Trophoblast cell (in vitro differentiated cells and primary cell): ENCODE measurements at regions not wholly inside any gene's neighbourhood (a gene's known extent, or its start where the extent isn't known, plus 50 kb on each side); places are given as distances from the start of the nearest gene placed in this dataset.

Experiments
- DNase-seq, 2 donors: peaks; one replicate each; pipeline ENCODE4 v3.0.0-alpha.2; 2016
- H2AFZ ChIP-seq: 2 replicates; pipeline ENCODE4 v1.6.1; 2013; ENCODE audit warnings: low read length, moderate library complexity, mild to moderate bottlenecking; ENCODE audit not compliant: insufficient read depth, poor library complexity
- H2AK5ac ChIP-seq: 2 replicates; pipeline ENCODE4 v1.6.1; 2013; ENCODE audit warnings: mild to moderate bottlenecking, low read length
- H2BK120ac ChIP-seq: 2 replicates; pipeline ENCODE4 v1.6.1; 2013; ENCODE audit warnings: low read length, mild to moderate bottlenecking, moderate library complexity; ENCODE audit not compliant: insufficient read depth, poor library complexity
- H2BK12ac ChIP-seq: 2 replicates; pipeline ENCODE4 v1.6.1; 2013; ENCODE audit warnings: mild to moderate bottlenecking, low read length, moderate library complexity
- H2BK5ac ChIP-seq: 2 replicates; pipeline ENCODE4 v1.6.1; 2013; ENCODE audit warnings: low read length, low read depth, moderate library complexity, mild to moderate bottlenecking; ENCODE audit not compliant: poor library complexity
- H3K14ac ChIP-seq: 2 replicates; pipeline ENCODE4 v1.6.1; 2013; ENCODE audit warnings: mild to moderate bottlenecking, low read length
- H3K18ac ChIP-seq: 2 replicates; pipeline ENCODE4 v1.6.1; 2013; ENCODE audit warnings: mild to moderate bottlenecking, low read length
- H3K23ac ChIP-seq: 2 replicates; pipeline ENCODE4 v1.6.1; 2013; ENCODE audit warnings: low read length
- H3K27ac ChIP-seq: 2 replicates; pipeline ENCODE4 v1.5.1; 2013; ENCODE audit warnings: low read depth, mild to moderate bottlenecking, inconsistent platforms, low read length, moderate library complexity
- H3K27me3 ChIP-seq: 2 replicates; pipeline ENCODE4 v1.6.1; 2013; ENCODE audit warnings: inconsistent platforms, mild to moderate bottlenecking, low read length, moderate library complexity; ENCODE audit not compliant: insufficient read depth
- H3K36me3 ChIP-seq, 2 experiments: 1 replicate in 1 of 2; 2 replicates in 1 of 2; pipeline ENCODE4 v1.6.1; 2013; ENCODE audit warnings: low read length in 2 of 2, mild to moderate bottlenecking in 2 of 2, moderate library complexity in 1 of 2; ENCODE audit not compliant: insufficient read depth in 2 of 2, control insufficient read depth in 1 of 2
- H3K4ac ChIP-seq: 2 replicates; pipeline ENCODE4 v1.6.1; 2013; ENCODE audit warnings: low read depth, mild to moderate bottlenecking, low read length, moderate library complexity
- H3K4me1 ChIP-seq, 2 experiments: 1 replicate in 1 of 2; 2 replicates in 1 of 2; pipeline ENCODE4 v1.6.1; 2013; ENCODE audit warnings: low read length in 2 of 2, mild to moderate bottlenecking in 2 of 2, moderate library complexity in 1 of 2; ENCODE audit not compliant: insufficient read depth in 2 of 2, control insufficient read depth in 1 of 2
- H3K4me2 ChIP-seq: 2 replicates; pipeline ENCODE4 v1.6.1; 2013; ENCODE audit warnings: inconsistent platforms, mild to moderate bottlenecking, low read length, moderate library complexity
- H3K4me3 ChIP-seq: 2 replicates; pipeline ENCODE4 v1.5.1; 2013; ENCODE audit warnings: mild to moderate bottlenecking, low read depth, low read length, inconsistent platforms
- H3K79me1 ChIP-seq: one replicate; pipeline ENCODE4 v1.6.1; 2013; ENCODE audit warnings: low read length
- H3K79me2 ChIP-seq: 2 replicates; pipeline ENCODE4 v1.6.1; 2013; ENCODE audit warnings: low read length, mild to moderate bottlenecking; ENCODE audit not compliant: control insufficient read depth, insufficient read depth, poor library complexity
- H3K9ac ChIP-seq: 2 replicates; pipeline ENCODE4 v1.6.1; 2013; ENCODE audit warnings: mild to moderate bottlenecking, low read length
- H3K9me3 ChIP-seq: 2 replicates; pipeline ENCODE4 v1.6.1; 2013; ENCODE audit warnings: low read depth, mild to moderate bottlenecking, control low read depth, inconsistent platforms, low read length; ENCODE audit not compliant: insufficient read depth
- H4K12ac ChIP-seq: 2 replicates; pipeline ENCODE4 v1.6.1; 2013; ENCODE audit warnings: low read depth, mild to moderate bottlenecking, low read length, moderate library complexity
- H4K8ac ChIP-seq: 2 replicates; pipeline ENCODE4 v1.6.1; 2013; ENCODE audit warnings: low read depth, mild to moderate bottlenecking, low read length, moderate library complexity
- H4K91ac ChIP-seq: one replicate; pipeline ENCODE4 v1.6.1; 2013; ENCODE audit warnings: low read depth, mild to moderate bottlenecking, low read length, moderate library complexity
- whole genome bisulfite sequencing: extraction: QIAGEN DNeasy Blood & Tissue Kit; methylation state at CpG from one replicate; pipeline ENCODE4 v1.1.7; 2013; ENCODE audit warnings: missing lambda C conversion rate; ENCODE audit not compliant: insufficient read length, insufficient coverage; ENCODE audit errors: extremely low coverage; 5-methylcytosine and 5-hydroxymethylcytosine counted together

DNA sequence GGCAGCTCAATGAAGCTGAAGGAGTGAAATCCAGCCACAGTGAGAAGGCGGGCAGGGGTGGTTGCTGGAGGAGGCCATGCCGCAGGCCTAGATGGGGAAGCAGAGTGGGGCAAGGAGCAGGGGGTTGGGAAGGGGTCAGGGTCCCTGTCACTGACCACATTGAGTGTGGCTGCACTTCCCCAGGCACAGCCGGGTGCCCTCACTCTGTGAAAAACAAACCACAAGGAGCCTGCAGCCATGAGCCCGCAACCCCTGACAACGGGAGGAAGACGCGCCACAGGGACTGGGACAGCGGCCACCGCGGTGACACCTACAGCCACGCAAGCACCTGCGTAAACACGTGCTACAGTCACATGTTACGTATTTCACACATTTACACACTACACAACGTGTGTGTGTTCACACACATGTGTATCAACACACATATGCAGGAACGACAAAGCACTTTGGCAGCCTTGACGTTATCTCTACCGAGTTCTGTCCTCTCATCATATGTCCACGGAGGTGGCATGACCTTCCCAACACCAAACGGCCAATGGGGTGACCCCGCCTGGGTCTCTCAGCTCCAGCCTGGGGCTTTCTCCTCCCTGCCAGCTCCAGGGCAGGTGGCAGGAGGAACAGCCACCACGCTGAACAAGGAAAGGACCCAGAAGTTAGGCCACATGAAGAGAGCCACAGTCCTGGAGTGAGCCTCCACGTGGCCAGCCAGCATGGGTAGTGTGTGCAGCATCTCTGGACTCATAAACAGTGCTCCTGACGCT is 137.6 kb upstream of the RPS6KA2 start:
- Histone ChIP-seq H2AFZ (no peak overlapping the region), H2AK5ac (no peak overlapping the region), H3K4ac (no peak overlapping the region), H3K4me1 (no peaks in the 10 kb centered on the region), H3K4me3 (no peak overlapping the region), H3K36me3 (no peaks in the 10 kb centered on the region), H3K14ac (no peak overlapping the region), H4K12ac (no peak overlapping the region), H4K91ac (no peak overlapping the region), H3K4me2 (no peak overlapping the region), H2BK120ac (no peak overlapping the region), H2BK5ac (no peak overlapping the region), H3K27ac (no peak overlapping the region), H3K79me1 (no peaks in the 10 kb centered on the region), H3K23ac (no peak overlapping the region), H3K27me3 (no peaks in the 10 kb centered on the region), H3K18ac (no peak overlapping the region), H3K79me2 (no peaks in the 10 kb centered on the region), H3K9ac (no peak overlapping the region), H4K8ac (no peak overlapping the region), H3K9me3 (peaks cover 3% of the 10 kb centered on the region), H2BK12ac (no peak overlapping the region)
- WGBS, result no CpG with 5 or more reads among the region's 24 CpGs
- DNase-seq, result no peak

DNA sequence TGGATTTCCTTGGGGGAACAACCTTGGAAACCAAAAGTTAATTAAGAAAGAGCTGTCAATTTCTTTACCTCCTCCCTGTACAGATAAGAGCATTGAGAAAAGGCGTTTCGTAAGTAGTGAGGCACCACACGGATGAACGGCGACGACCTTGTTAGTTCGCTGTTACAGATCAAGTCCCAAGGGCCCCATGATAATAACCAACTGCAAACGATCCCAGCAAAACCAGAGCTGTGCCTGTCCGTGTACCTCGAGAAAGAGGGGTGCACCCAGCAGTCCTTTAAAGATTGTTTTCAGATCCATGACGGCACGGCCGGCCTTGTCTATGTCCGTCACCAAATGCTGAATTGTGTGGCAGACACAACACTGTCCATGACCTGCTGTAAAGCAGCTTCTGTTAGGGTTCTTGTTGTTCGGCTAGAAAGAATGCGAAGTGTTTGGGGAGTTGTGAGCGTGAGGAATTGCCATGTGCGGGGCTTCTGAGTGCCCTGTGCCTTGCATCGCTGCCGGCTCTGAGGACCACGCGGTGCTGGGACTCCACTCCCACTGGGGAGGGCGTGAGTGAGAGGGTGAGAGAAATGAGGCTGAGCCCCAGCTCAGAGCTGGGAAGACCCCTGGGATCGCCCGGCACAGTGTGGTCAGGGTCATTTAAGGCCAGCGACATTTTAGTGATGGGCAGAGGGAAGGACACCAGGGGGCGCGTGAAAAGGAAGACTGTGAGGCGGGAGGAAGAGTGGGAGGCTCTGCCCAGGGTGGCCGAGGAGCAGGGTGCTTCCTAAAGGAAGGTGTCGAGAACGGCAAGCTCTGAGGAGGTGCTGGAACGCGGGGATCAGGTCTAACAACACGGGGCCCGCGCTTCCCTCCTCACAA is 136.8 kb upstream of the RPS6KA2 start:
- no peak overlapping the region for H4K8ac ChIP-seq
- H3K9me3 ChIP-seq, result peaks cover 1% of the 10 kb centered on the region
- no peak overlapping the region for H4K91ac ChIP-seq
- no peak overlapping the region for H2BK12ac ChIP-seq
- no peaks in the 10 kb centered on the region for H3K27me3 ChIP-seq
- no peak overlapping the region for H4K12ac ChIP-seq
- H3K4me2 ChIP-seq, result no peak overlapping the region
- no peak overlapping the region for H3K9ac ChIP-seq
- no peaks in the 10 kb centered on the region for H3K36me3 ChIP-seq
- H3K79me1 ChIP-seq, result no peaks in the 10 kb centered on the region
- no peak overlapping the region for H3K4me3 ChIP-seq
- no peak overlapping the region for H2AFZ ChIP-seq
- H3K14ac ChIP-seq, result no peak overlapping the region
- no peak overlapping the region for H2BK5ac ChIP-seq
- no peaks in the 10 kb centered on the region for H3K79me2 ChIP-seq
- H3K4me1 ChIP-seq, result no peaks in the 10 kb centered on the region
- H3K18ac ChIP-seq, result no peak overlapping the region
- no peak overlapping the region for H3K4ac ChIP-seq
- no peak overlapping the region for H3K27ac ChIP-seq
- no CpG with 5 or more reads among the region's 37 CpGs for WGBS
- no peak for DNase-seq
- H3K23ac ChIP-seq, result no peak overlapping the region
- no peak overlapping the region for H2AK5ac ChIP-seq
- no peak overlapping the region for H2BK120ac ChIP-seq

- H4K8ac ChIP-seq, result no peak overlapping the region
- no peak overlapping the region for H3K27ac ChIP-seq
- H3K79me1 ChIP-seq, result no peaks in the 10 kb centered on the region
- H3K27me3 ChIP-seq, result no peaks in the 10 kb centered on the region
- H4K91ac ChIP-seq, result no peak overlapping the region
- H2BK5ac ChIP-seq, result no peak overlapping the region
- no peak overlapping the region for H2BK12ac ChIP-seq
- peaks cover 1% of the 10 kb centered on the region for H3K9me3 ChIP-seq
- H3K18ac ChIP-seq, result no peak overlapping the region
- H2AFZ ChIP-seq, result no peak overlapping the region
- H3K14ac ChIP-seq, result no peak overlapping the region
- H3K4me3 ChIP-seq, result no peak overlapping the region
- peaks cover 0 to 4% of the 10 kb centered on the region in 2 experiments for H3K4me1 ChIP-seq
- H3K36me3 ChIP-seq, result no peaks in the 10 kb centered on the region
- no peaks in the 10 kb centered on the region for H3K79me2 ChIP-seq
- WGBS, result no CpG with 5 or more reads among the region's 9 CpGs
- no peak overlapping the region for H3K4me2 ChIP-seq
- no peak overlapping the region for H3K9ac ChIP-seq
- no peak overlapping the region for H4K12ac ChIP-seq
- DNase-seq, result no peak
- H3K4ac ChIP-seq, result no peak overlapping the region
- H2BK120ac ChIP-seq, result no peak overlapping the region
- H3K23ac ChIP-seq, result no peak overlapping the region
- no peak overlapping the region for H2AK5ac ChIP-seq
Observed at GRCh38 chr6:166761801-166762200, 134.8 kb upstream of the RPS6KA2 start.

- WGBS, result no CpG with 5 or more reads among the region's 11 CpGs
Observed at GRCh38 chr6:166760288-166760687, 133.2 kb upstream of the RPS6KA2 start.

More at GRCh38 chr6:166760288-166760687, 133.2 kb upstream of the RPS6KA2 start:
- Histone ChIP-seq H3K36me3 (no peaks in the 10 kb centered on the region), H3K4me2 (no peak overlapping the region), H3K4me3 (no peak overlapping the region), H2AK5ac (no peak overlapping the region), H3K9ac (no peak overlapping the region), H2AFZ (no peak overlapping the region), H2BK5ac (no peak overlapping the region), H3K27me3 (no peaks in the 10 kb centered on the region), H3K14ac (no peak overlapping the region), H4K8ac (no peak overlapping the region), H3K27ac (no peak overlapping the region), H3K4ac (no peak overlapping the region), H4K12ac (no peak overlapping the region), H3K23ac (no peak overlapping the region), H3K4me1 (peaks cover 0 to 4% of the 10 kb centered on the region in 2 experiments), H2BK12ac (no peak overlapping the region), H3K79me2 (no peaks in the 10 kb centered on the region), H3K9me3 (peaks cover 1% of the 10 kb centered on the region), H4K91ac (no peak overlapping the region), H3K79me1 (no peaks in the 10 kb centered on the region), H3K18ac (no peak overlapping the region), H2BK120ac (no peak overlapping the region)
- peak in 1 of 2 donors; percentile 29 for DNase-seq
